Peyer's patch (tissue), 4 donors: ENCODE measurements at regions not wholly inside any gene's neighbourhood (a gene's known extent, or its start where the extent isn't known, plus 50 kb on each side); places are given as distances from the start of the nearest gene placed in this dataset.

ENCODE experiments used
- POLR2A ChIP-seq, 2 donors: fragments of 450-650 bp; IDR thresholded peaks; one replicate each; pipeline ENCODE4 v1.5.1; 2017; ENCODE audit warnings: antibody characterized with exemption in 2 of 2, mild to moderate bottlenecking in 2 of 2, moderate library complexity in 2 of 2
- TF ChIP-seq, protein P1 (sequence below), 6 experiments: fragments of 450-650 bp in 4 of 6; fragments of 200-600 bp in 2 of 6; sonication (generic) in 1 of 6; IDR thresholded peaks; one replicate each; pipeline ENCODE4 v1.5.1; 2017 to 2019; ENCODE audit warnings: antibody characterized with exemption in 6 of 6, mild to moderate bottlenecking in 3 of 6, moderate library complexity in 1 of 6

DNA sequence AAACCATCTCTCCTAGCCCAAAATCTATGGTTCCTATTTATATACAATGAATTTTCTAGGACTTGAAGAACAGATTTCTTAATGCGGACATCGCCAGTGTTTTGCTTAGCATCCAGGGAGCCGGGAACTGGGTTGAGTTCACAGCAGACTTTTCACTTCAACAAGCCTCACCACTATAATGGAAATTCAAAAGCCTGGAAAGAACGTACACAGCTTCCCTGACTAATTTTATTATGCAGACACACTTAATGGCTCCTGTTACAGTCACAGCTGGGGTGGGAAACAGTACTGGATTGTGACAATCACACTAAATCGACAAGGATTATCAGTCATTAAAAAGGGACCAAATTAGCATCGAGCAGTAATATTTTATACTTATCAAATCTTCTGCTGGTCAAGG, 129.2 kb upstream of the BNIP2 start:
- TF ChIP-seq, protein P1, sequence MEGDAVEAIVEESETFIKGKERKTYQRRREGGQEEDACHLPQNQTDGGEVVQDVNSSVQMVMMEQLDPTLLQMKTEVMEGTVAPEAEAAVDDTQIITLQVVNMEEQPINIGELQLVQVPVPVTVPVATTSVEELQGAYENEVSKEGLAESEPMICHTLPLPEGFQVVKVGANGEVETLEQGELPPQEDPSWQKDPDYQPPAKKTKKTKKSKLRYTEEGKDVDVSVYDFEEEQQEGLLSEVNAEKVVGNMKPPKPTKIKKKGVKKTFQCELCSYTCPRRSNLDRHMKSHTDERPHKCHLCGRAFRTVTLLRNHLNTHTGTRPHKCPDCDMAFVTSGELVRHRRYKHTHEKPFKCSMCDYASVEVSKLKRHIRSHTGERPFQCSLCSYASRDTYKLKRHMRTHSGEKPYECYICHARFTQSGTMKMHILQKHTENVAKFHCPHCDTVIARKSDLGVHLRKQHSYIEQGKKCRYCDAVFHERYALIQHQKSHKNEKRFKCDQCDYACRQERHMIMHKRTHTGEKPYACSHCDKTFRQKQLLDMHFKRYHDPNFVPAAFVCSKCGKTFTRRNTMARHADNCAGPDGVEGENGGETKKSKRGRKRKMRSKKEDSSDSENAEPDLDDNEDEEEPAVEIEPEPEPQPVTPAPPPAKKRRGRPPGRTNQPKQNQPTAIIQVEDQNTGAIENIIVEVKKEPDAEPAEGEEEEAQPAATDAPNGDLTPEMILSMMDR (IDR thresholded peaks at IDR 0.05): no peak
- no peak for TF ChIP-seq POLR2A (IDR thresholded peaks at IDR 0.05)
